GM21526 (cell line): ENCODE measurements at regions not wholly inside any gene's neighbourhood (a gene's known extent, or its start where the extent isn't known, plus 50 kb on each side); places are given as distances from the start of the nearest gene placed in this dataset.

Experiments
- ATAC-seq: cut with Tn5 transposase; IDR thresholded peaks from one replicate; pipeline ENCODE4 v1.9.1; 2021; ENCODE audit warnings: moderate library complexity; ENCODE audit not compliant: unreplicated experiment, low FRiP score

- no peak for ATAC-seq
Measured at GRCh38 chr4:59068722-59069418, 1958.7 kb upstream of the IGFBP7 start.

DNA sequence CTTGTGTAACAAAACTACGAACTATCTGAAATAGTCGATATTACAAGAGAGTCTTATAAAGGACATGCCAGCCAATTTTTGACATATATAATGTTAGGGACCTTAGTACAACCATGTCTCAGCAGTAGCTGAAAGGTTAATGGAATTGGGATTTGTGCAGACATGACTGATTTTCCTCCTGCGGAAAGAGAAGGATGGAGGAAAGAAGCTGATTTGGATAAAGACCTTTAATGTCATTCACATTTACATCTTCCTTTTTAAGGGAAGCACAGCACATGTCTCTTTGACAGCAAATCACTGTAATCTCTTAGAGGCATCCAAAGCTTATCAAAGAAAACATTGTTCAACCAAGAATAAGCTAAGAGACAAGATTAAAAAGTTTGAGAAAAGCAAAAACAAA, 1976.2 kb upstream of the IGFBP7 start:
- ATAC-seq, result no peak

DNA sequence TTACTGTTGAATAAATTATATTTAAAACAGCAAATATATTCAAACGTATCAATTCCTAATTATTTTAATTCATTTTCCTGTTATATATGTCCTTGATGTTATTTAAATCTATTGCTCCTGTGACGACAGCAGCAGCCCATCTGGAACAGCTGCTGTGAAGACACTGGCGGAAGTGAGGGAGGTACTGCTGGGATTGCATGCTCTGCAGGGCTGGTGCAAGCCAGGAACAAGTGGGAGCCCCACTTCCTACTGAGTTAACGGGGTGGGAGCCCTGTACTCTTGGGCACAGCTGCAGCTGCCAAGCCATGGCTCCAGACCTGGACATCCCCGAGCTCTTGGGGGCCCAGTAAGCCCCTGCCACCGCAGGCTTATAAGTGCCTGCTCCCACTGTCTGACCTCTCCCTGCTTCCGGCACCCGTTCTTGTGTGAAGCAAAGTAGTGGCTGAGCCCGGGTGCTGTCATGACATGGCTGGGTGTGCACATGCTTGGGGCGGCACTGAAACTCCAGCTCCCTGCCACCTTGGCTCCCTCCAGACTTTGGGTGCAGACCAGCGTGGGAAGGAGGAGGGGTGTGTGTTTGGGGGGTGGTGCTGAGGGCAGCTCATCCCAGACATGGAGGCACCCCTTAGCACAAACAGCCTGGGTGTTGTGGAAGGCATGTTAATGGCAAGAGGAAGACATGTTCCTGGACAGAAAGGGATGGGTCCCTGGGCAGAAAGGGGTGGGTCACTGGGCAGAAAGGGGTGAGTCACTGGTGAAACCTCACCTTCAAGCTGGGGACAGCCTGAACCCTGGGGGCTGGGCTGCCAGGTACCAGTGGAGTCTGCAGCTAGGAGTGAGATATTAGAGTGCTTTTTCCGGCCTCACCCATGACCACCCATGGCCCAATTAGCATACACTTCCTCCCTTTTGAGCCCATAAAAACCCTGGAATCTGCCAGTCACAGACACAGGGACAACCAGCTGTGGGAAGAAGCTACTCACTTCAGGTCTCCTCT, 1981.3 kb upstream of the IGFBP7 start:
- ATAC-seq, result no peak

DNA sequence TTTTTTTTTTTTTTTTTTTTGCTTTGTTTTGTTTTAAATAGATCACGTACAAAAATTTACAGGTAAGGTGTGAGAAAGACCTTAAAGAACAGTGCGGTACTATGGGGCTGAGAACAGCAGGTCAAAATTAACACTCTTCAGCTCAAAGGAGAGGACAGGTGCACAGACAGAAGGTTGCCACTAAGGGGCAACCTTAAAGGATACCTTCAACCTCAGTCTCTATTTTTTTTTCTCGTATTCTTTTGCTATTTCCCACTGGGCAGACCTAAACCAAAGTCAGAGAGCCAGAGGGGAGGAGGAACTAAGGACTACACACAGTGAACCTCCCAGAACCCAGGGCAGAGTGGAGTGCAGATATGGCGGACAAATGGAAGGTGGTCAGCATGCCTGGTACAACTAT, 1984.3 kb upstream of the IGFBP7 start:
- no peak for ATAC-seq

DNA sequence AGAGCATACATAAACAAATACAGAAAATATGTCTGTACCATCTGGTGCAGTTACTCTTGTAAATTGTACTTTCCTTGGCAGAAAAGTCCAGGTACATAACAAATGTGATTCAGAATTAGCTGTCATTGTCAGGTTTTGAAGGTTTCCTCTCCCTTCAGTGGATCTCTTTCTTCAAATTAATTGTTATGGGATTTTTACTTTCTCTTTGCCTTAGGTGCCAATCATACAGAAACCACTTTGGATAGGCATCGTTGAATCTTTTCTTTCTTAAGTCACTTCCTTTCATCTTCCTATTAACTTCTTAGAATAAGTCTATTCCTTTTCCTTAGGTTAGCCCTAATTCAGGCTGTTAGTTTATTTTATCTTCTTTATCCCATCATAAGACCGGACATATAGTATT, 1992.1 kb upstream of the IGFBP7 start:
- ATAC-seq, result no peak

DNA sequence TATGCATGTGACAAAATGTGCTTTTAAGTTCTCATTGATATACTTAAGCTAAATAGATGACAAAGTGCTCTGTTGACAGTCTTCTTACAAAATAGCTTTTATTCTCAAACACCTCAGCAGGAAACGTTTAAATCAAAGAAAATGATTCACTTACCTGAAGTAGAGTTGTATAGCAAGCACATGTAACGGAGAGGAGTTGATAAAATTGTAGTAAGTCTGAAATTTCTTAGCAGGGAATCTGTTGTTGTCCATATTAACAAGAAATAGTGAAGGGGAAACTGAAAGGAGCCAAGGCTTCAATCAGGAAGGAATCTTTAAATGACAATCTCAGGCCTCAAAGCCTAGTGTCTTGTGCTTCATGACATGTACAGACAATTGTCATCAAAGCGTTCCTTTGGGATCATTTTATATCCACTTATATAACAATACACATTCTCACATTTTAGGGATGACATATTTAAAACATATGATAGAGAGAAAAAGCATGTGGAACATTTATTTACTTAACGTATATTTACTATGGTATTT, 2010.2 kb upstream of the IGFBP7 start:
- no peak for ATAC-seq

DNA sequence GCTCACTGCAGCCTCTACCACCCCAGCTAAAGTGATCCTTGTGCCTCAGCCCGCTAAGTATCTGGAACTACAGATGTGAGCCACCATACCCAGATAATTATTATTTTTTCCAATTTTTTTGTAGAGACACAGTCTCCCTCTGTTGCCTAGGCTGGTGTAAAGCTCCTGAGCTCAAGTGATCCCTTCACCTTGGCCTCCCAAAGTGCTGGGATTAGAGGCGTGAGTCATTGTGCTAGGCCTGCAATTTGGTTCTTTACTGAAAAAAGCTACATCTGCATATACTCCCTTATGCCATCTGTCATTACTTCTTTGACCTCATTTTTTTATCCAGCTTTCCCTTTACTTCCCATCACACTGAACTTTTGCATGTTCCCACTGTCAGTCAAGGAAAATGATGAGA, 2012.4 kb upstream of the IGFBP7 start:
- no peak for ATAC-seq

DNA sequence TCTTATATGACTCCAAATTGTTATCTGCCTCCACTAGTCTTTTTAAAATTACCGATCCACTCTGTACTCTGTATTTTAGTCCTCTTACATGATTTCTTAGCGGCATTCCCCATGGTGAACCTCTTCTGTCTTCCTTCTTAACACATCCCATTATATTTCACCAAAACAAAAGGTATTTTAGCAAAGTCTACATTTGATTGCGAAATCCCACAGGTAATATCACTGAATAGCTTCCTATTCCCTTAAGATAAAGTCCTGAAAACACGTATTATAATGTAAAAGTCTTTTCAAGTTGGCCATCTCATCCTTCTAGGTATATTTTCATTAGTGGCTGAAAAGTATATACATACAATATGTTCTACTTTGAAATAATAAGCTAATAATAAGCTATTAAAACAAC, 2016.0 kb upstream of the IGFBP7 start:
- ATAC-seq, result no peak

DNA sequence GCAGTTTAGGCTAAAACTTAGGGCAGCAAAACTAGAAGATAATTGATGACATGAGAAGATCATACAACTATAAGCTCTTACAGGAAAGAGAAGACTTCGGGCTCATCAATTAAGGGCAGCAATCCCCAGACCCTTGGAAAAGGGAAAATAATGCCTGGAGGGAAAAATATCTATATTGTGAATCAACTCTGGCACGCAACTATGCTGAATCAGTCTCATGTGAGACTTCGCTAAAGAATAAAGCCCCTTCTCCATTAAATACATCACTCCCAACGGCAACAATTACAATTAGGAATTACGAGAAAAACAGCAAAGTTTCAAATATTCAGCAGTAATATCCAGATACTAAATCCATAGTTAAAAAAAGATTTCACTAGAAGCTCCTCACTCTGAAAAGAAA, 2016.8 kb upstream of the IGFBP7 start:
- no peak for ATAC-seq

DNA sequence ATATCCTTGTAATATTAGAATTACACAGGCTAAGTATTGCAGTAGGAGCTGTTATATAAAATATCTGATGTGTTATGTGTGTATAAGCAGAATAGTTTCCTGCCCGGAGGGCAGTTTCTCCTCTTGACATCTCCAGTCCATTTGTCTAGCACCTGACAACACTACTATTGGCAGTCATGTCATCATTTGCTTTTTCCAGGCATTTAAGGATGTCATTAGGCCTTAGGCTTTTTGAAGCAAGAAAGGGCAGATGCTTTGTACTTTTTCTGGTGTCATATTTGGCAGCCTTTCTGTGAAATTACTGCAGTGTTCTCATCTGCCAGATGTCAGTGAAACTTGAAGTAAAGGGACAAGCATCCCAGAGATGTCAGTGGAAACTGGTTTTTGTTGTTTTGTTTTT, 2017.6 kb upstream of the IGFBP7 start:
- ATAC-seq, result no peak

DNA sequence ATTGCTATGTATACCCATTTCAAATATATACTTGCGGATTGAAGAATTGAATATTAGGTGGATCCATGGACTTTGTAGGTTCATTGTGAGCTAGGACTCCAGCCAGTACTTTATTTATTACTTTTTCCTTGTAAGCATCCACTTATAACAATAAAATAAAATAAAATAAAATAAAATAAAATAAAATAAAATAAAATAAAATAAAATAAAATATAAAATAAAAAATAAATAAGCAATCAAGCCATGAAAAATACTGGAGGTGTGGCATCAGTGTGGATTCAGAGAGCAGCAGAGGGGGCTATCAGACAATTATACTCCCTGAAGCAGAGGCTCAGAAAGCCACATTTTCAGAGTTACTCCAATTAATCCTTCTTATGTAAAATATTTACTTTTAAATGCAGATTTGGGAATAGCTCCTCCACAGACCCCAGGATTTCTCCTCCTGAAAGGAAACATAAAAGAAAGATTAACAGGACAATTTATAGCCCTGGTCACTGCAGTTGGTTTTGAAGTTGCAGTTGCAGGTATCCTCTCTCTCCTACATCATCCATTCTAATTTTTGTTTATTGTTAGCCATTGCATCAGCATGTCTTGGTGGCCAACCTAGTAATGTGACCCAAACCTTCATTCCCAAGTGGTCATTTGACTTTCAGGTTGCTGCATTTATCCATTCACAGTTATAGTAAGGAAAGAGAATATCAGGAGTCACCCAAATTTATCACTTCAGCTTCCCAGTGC, 2025.2 kb upstream of the IGFBP7 start:
- no peak for ATAC-seq

- ATAC-seq, result no peak
Measured at GRCh38 chr4:59161249-59161648, 2038.9 kb upstream of the ADGRL3 start.

GRCh38 chr4:59175617-59176016, 2024.5 kb upstream of the ADGRL3 start:
- no peak for ATAC-seq

- ATAC-seq, result no peak
Measured at GRCh38 chr4:59179372-59179771, 2020.8 kb upstream of the ADGRL3 start.

DNA sequence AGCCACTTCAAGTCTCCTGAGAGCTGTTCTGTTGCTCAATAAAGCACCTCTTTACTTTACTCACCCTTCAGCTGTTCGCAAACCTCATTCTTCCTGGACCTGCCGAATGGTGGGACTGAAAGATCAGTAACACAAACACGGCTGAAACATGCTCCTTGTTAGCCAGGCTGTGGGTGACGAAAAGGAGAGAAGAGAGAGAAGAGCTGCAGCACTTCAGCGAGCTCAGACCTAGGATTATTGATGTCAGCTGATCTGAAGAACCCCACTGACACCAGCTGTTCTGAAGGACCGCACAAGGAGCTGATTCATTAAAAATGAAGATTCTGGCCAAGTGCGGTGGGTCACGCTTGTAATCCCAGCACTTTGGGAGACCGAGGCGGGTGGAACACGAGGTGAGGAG, 2020.0 kb upstream of the ADGRL3 start:
- ATAC-seq, result no peak

- no peak for ATAC-seq
Measured at GRCh38 chr4:59180969-59181368, 2019.2 kb upstream of the ADGRL3 start.

GRCh38 chr4:59195839-59196238, 2004.3 kb upstream of the ADGRL3 start:
- no peak for ATAC-seq

- no peak for ATAC-seq
Measured at GRCh38 chr4:59200992-59201391, 1999.1 kb upstream of the ADGRL3 start.

GRCh38 chr4:59217910-59218631, 1982.1 kb upstream of the ADGRL3 start:
- ATAC-seq, result no peak

GRCh38 chr4:59222221-59222620, 1977.9 kb upstream of the ADGRL3 start:
- ATAC-seq, result no peak
